ENCODE measurements at regions not wholly inside any gene's neighbourhood (a gene's known extent, or its start where the extent isn't known, plus 50 kb on each side); places are given as distances from the start of the nearest gene placed in this dataset.

DNA sequence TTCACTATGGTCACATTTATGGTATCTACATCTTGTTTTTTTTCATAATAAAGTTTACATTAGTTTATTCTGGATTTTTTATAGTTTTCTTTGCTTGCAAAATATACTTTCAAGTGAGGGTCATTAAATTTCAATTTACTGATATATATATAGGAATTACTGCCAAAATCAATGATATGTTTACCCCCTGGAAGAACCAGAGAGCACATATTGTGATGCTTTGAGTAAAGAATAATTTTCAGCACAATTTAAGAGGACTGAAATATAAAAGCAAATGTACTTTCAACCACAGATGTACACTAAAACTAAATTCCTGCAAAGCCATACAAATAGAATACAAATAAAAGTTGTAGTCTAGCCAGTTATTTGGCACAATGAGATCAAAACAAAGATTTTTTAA lies 242.2 kb upstream of the PCDH18 start:
- TF ChIP-seq POLR2A (IDR thresholded peaks at IDR 0.05): no peak
- TF ChIP-seq, protein P1, sequence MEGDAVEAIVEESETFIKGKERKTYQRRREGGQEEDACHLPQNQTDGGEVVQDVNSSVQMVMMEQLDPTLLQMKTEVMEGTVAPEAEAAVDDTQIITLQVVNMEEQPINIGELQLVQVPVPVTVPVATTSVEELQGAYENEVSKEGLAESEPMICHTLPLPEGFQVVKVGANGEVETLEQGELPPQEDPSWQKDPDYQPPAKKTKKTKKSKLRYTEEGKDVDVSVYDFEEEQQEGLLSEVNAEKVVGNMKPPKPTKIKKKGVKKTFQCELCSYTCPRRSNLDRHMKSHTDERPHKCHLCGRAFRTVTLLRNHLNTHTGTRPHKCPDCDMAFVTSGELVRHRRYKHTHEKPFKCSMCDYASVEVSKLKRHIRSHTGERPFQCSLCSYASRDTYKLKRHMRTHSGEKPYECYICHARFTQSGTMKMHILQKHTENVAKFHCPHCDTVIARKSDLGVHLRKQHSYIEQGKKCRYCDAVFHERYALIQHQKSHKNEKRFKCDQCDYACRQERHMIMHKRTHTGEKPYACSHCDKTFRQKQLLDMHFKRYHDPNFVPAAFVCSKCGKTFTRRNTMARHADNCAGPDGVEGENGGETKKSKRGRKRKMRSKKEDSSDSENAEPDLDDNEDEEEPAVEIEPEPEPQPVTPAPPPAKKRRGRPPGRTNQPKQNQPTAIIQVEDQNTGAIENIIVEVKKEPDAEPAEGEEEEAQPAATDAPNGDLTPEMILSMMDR (IDR thresholded peaks at IDR 0.05 in 8 of 11, conservative IDR thresholded peaks at IDR 0.05 in 3 of 11): no peak
- TF ChIP-seq POLR2AphosphoS5 (IDR thresholded peaks at IDR 0.05): no peak
